ENCODE measurements at regions not wholly inside any gene's neighbourhood (a gene's known extent, or its start where the extent isn't known, plus 50 kb on each side); places are given as distances from the start of the nearest gene placed in this dataset.

GRCh38 chr12:75827061-75827460 lies 204.5 kb downstream of the PHLDA1 start:
- H3K27ac ChIP-seq (ENCODE audit: low read depth in 1 of 2, low read length in 2 of 2) = no peak overlapping the region
- WGBS = 93% methylated on average over 3 of the region's 3 CpGs
- DNase-seq (ENCODE audit: low spot score) = no peak
- H3K36me3 ChIP-seq (ENCODE audit: control insufficient read depth in 4 of 4, insufficient read depth in 3 of 4, low read depth in 1 of 4, low read length in 3 of 4) = no peaks in the 10 kb centered on the region
- H3K27me3 ChIP-seq (ENCODE audit: control insufficient read depth in 4 of 4, insufficient read depth in 4 of 4, low read length in 3 of 4) = no peaks in the 10 kb centered on the region
- no peak overlapping the region for H3K4me3 ChIP-seq (ENCODE audit: low read depth in 1 of 3, low read length in 3 of 3)
- H3K4me1 ChIP-seq (ENCODE audit: control insufficient read depth in 4 of 4, insufficient read depth in 4 of 4, low read length in 3 of 4) = no peaks in the 10 kb centered on the region
- TF ChIP-seq GABPA (IDR thresholded peaks at IDR 0.05 in 1 of 2, conservative IDR thresholded peaks at IDR 0.05 in 1 of 2) (no peak), REST (IDR thresholded peaks at IDR 0.05) (no peak), SP1 (IDR thresholded peaks at IDR 0.05) (no peak), ATF3 (IDR thresholded peaks at IDR 0.05) (no peak), FOXA1 (IDR thresholded peaks at IDR 0.05) (no peak), JUND (IDR thresholded peaks at IDR 0.05) (no peak), HNF4A (conservative IDR thresholded peaks at IDR 0.05) (no peak), TAF1 (conservative IDR thresholded peaks at IDR 0.05) (no peak)
- H3K9me3 ChIP-seq (ENCODE audit: control insufficient read depth in 4 of 4, low read length in 3 of 4) = no peaks in the 10 kb centered on the region
- no peak overlapping the region for H3K9ac ChIP-seq (ENCODE audit: low read depth in 1 of 2, low read length in 2 of 2)

- Histone ChIP-seq H3K4me1 (ENCODE audit: control insufficient read depth in 4 of 4, insufficient read depth in 4 of 4, low read length in 3 of 4) (peaks cover 0 to 3% (median 0%) of the 10 kb centered on the region in 4 donors), H3K9me3 (ENCODE audit: control insufficient read depth in 4 of 4, low read length in 3 of 4) (no peaks in the 10 kb centered on the region), H3K27me3 (ENCODE audit: control insufficient read depth in 4 of 4, insufficient read depth in 4 of 4, low read length in 3 of 4) (no peaks in the 10 kb centered on the region), H3K27ac (ENCODE audit: low read depth in 1 of 2, low read length in 2 of 2) (no peak overlapping the region), H3K36me3 (ENCODE audit: control insufficient read depth in 4 of 4, insufficient read depth in 3 of 4, low read depth in 1 of 4, low read length in 3 of 4) (no peaks in the 10 kb centered on the region), H3K4me3 (ENCODE audit: low read depth in 1 of 3, low read length in 3 of 3) (no peak overlapping the region), H3K9ac (ENCODE audit: low read depth in 1 of 2, low read length in 2 of 2) (no peak overlapping the region)
- no peak for TF ChIP-seq MAX (IDR thresholded peaks at IDR 0.05)
- TF ChIP-seq HNF4G (IDR thresholded peaks at IDR 0.05) = no peak
- TF ChIP-seq HNF4A (conservative IDR thresholded peaks at IDR 0.05) = no peak
- TF ChIP-seq SP1 (IDR thresholded peaks at IDR 0.05) = no peak
- no peak for TF ChIP-seq CTCF (IDR thresholded peaks at IDR 0.05; ENCODE audit: low read depth, low read length, missing input control)
- no peak for TF ChIP-seq YY1 (IDR thresholded peaks at IDR 0.05)
- TF ChIP-seq JUND (IDR thresholded peaks at IDR 0.05) = no peak
- TF ChIP-seq RXRA (IDR thresholded peaks at IDR 0.05) = no peak
- TF ChIP-seq GABPA (IDR thresholded peaks at IDR 0.05 in 1 of 2, conservative IDR thresholded peaks at IDR 0.05 in 1 of 2) = no peak
- TF ChIP-seq ATF3 (IDR thresholded peaks at IDR 0.05) = no peak
- TF ChIP-seq FOXA2 (IDR thresholded peaks at IDR 0.05) = no peak
- TF ChIP-seq EGR1 (IDR thresholded peaks at IDR 0.05; ENCODE audit: low read depth in 2 of 2) = no peak
- no peak for TF ChIP-seq REST (IDR thresholded peaks at IDR 0.05)
- no peak for TF ChIP-seq NR2F2 (IDR thresholded peaks at IDR 0.05)
- TF ChIP-seq RAD21 (IDR thresholded peaks at IDR 0.05) = no peak
- no peak for TF ChIP-seq ZBTB33 (IDR thresholded peaks at IDR 0.05)
- no peak for TF ChIP-seq FOXA1 (IDR thresholded peaks at IDR 0.05)
- TF ChIP-seq TAF1 (conservative IDR thresholded peaks at IDR 0.05) = no peak
- DNase-seq (ENCODE audit: low spot score) = no peak
- 76% methylated on average over 4 of the region's 4 CpGs for WGBS
Observed at GRCh38 chr12:75825686-75826085, 205.9 kb downstream of the PHLDA1 start.

Data from liver (tissue), 8 donors.